ENCODE measurements at regions not wholly inside any gene's neighbourhood (a gene's known extent, or its start where the extent isn't known, plus 50 kb on each side); places are given as distances from the start of the nearest gene placed in this dataset.
"Not testable (repeated sequence)": the region's sequence is repeated elsewhere in the genome, so short reads cannot be mapped to it uniquely, and the experiment has no call there.

GRCh38 chr16:88148682-88149081, 197.4 kb downstream of the BANP start:
- not testable (repeated sequence) for DNase-seq

DNA sequence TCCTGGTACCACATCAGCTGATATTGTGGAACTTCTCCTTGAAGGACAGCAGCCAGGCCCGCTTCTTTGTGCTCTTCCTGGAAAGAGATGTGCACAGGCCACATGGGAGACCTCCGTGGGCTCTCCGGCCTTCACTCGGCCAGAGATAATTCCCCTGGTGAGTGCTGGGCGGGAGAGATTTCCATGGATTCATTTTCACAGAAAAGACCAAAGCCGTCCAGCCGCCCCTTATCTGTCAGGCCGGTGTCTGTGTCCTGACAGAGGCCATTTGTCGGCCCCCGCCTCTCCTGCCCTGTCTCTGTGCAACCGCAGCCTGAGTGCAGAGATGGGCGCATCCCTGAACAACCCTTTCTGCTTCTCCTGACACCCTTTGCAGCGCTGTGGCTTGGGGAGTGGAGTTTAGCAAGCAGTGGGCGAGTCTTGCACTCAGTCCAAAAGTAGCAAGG, 197.9 kb downstream of the BANP start:
- not testable (repeated sequence) for DNase-seq

DNA sequence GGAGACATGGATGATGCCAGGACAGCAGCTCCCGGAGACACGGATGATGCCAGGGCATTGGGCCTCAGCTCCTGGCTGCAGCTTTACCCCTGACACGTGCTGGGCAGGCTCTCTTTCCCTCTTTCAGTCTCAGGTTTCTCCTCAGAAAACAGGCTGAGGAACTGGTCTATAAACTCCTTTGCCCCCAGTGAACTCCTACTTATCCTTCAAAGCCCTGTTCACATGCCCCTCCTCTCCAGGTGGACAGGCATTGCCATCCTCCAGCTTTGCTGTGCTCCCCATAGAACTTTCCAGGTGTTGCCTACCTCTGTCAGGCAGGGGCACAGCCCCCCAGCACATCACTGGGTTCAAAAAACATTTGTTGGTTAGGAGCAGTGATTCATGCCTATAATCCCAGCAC, 198.4 kb downstream of the BANP start:
- not testable (repeated sequence) for DNase-seq

DNA sequence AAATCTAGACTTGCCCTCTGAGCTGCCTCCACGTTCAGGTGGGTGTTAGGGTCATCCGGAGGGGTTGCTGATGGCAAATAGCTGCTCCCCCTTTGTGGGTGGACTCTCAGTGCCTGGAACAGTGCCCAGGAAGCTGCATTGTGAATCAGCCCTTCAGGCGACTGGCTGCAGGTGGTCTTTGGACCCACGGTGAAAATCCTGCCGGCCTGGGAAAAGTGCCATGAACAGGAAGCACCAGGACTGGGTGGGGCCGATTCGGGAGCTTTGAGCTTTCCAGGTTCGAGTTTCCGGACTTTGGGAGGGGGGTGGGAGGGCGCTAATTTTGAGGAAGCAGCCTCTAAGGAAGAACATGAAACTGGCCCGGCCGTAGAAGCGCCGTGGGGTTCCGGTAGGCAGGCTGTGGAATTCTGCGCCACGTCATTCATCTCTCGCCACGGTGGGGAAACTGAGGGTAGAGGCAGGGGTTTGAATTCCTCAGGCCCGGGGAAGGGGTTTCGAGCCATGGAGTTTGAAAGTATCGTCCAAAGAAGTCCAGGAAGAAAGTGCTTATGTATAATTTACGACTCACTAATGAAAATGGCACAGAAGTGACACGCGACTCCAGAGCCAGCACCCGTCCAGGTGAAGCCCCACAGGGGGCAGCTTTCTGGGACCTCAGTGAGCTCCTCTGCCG, 199.4 kb downstream of the BANP start:
- not testable (repeated sequence) for DNase-seq

DNA sequence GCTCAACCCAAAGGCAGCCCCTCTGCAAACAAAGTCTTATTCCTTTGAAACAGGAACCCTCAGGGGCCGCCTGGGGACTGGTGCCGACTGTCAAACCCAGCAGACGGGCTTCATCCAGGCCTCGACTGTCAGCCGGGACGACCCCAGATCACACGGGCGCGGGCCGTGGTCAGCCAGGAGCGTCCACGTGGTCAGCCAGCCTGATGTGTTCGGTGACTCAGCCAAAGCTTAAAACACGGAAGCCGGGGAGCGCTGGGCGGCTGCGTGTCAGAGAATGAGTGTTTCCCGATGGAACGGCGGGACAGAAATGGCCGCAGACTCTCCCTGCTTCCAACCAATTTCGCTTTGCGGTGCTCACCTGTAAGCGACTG, 199.9 kb downstream of the BANP start:
- DNase-seq = not testable (repeated sequence)

DNA sequence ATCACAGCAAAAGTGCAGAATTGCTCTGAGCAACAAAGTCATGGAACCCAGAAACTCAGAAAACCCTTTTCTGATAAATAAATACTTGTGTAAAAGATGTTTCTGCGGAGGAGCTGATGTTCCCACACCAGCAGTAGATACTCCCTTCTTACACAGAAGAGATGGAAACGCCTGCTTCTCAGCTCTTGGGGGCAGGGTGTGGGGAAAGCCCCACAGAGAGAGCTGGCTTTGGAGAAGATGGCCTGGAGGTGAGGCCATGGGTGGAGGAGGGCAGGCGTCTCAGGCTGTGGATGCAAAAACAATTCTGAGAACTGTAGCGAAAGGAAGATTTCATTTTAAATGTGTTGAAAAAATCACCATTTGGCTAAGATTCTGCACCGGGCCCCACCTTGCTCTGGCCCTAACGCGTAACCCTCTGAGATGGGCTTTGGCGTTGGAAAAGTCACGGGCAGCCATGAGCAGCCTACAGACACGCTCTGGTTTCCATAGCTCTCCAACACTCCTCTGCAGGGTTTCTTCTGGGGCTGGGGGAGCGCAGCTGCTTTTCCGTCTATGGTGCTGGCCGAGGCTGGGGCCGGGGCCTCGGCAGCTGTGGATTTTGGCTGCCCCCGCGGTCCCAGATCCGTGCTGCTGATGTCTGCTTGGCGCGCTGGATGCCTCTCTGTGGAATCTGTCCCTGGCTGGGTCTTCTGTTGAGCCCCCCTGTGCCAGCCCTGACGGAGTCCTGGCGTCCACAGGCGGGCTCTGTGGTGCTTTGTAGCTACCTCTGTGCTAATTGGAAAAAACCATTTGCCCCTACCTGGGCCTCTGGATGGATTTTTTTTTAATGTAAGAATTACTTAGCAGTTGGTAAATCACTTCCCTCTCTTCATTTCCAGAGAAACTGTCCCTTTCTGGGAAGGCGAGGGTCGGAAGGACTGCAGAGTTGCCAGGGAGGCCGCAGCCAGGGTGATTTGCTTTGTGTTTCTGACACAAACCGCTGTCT, 200.9 kb downstream of the BANP start:
- not testable (repeated sequence) for DNase-seq

GRCh38 chr16:88152879-88153278, 201.6 kb downstream of the BANP start:
- DNase-seq = not testable (repeated sequence)

DNA sequence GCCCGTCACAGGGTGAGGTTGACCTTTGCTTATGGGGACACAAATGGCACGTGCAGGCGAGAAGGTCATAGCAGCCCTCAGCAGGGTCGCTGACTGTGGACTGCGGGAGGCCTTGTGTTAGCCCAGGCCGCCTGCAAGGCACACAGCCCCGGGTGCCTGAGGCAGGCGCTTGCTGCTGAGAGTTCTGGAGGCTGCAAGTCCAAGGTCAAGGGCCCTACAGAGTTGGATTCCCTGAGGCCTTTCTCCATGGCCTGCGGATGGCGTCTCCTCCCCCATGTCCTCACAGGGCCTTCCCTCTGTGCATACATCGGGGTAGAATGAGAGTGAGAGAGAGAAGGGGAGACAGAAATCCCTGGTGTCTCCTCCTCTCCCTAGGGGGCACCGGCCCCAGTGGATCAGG, 202.3 kb downstream of the BANP start:
- DNase-seq = not testable (repeated sequence)

DNA sequence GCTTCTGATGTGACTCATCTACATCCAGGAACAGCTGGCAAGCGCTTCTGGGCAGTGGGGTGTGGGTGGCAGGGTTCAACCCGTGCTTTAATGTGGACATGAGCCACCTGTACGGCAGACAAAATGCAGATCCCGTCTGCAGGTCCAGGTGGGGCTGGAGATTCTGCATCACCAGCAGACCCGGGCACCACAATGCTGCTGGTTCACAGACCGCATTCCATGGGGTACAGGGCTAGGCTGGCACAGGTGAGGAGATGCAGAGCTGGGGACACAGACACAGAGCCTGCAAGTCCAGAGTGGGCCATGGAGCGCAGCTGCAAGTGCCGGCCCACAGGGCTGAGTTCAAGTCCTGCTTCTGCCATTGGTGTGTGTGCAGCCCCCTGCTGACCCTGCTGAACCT, 203.7 kb downstream of the BANP start:
- not testable (repeated sequence) for DNase-seq

- not testable (repeated sequence) for DNase-seq
These were observed 204.4 kb downstream of the BANP start for GRCh38 chr16:88155681-88156080.

- not testable (repeated sequence) for DNase-seq
These were observed 205.5 kb downstream of the BANP start for GRCh38 chr16:88156640-88157283.

- DNase-seq = not testable (repeated sequence)
These were observed 206.5 kb downstream of the BANP start for GRCh38 chr16:88157686-88158085.

DNA sequence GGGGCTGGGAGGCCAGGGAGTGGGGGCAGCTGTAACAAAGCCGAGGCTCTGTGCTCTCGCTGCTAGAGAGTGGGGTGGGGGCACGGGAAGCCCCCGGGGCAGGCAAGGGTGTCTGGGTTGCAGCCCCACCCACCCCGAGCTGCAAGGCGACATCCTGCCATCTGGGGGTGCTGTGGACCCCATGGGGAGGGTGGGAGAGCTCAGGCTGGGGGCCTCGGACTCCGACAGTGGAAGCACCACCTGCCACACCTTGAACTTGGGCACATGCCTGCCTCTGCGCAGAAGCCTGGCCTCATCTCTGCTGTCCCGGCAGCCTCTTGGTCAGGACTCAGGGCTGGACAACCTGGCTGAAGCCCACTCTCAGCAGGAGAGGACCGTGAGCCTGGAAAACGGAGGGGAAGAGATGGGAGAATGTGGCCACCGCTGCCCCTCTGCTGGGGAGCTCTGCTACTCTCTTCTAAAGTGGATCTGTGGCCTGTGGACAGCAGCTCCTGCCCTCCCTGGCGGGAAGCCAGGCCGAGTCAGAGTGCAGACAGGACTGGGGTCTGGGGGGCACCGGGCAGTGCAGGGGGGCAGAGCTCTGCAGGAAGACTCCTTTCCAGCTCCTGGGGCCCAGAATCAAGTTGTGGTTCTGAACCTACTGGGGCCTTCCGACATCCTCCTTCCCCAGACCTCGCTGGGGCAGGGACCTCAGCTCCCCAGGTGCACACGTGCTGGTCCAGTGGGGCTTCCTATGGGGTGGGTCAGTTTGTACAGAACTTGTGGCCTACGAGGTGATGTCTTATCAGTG, 207.2 kb downstream of the BANP start:
- DNase-seq = not testable (repeated sequence)

- not testable (repeated sequence) for DNase-seq
These were observed 208.0 kb downstream of the BANP start for GRCh38 chr16:88159046-88159896.

GRCh38 chr16:88159897-88160335, 208.7 kb downstream of the BANP start:
- not testable (repeated sequence) for DNase-seq

GRCh38 chr16:88161191-88161590, 210.0 kb downstream of the BANP start:
- not testable (repeated sequence) for DNase-seq

DNA sequence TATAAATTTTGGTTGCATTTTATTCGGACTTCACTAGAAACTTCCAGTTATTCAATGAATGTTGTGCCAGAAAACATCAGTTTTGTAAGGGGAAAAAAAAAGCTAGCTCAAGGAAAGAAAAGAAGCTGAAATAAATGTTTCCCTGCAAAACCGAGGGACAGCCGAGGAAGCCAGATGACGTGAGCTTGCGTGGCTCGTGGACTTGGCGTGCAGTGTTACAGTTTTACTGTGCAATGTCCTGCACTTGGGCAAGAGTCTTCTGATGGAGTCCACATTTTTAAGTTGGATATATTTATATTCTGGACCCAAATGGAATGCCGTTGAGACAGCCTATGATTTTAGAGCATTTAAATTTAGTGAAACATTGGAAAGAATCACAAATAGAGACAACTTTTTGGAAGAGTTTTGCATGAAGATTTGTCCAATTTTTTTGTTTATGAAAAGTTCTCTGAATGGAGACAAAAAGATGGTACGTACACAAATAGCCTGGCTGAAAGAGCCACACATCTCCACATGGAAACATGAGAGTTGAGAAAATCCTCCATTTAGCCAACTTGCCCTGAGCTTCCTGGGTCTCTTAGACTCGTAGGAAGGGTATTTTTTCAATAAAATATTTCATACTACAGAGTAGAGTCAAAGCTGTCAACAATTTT, 210.5 kb downstream of the BANP start:
- not testable (repeated sequence) for DNase-seq

DNA sequence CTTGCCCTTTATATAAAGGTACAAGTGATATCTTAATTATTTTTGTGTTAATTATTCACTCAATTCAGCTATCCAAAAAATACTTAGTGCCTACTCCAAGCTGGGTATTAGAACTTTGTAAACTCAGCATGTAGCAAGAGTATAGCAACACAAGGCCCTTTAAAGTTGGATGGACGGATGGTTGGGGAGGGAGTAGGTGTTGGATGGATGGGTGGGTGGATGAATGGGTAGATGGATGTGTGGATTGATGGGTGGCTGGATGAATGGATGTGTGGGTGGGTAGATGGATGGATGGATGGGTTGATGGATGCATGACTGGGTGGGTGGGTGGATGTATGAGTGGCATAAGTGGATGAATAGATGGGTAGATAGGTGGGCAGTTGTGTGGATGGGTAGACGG, 211.5 kb downstream of the BANP start:
- not testable (repeated sequence) for DNase-seq

DNA sequence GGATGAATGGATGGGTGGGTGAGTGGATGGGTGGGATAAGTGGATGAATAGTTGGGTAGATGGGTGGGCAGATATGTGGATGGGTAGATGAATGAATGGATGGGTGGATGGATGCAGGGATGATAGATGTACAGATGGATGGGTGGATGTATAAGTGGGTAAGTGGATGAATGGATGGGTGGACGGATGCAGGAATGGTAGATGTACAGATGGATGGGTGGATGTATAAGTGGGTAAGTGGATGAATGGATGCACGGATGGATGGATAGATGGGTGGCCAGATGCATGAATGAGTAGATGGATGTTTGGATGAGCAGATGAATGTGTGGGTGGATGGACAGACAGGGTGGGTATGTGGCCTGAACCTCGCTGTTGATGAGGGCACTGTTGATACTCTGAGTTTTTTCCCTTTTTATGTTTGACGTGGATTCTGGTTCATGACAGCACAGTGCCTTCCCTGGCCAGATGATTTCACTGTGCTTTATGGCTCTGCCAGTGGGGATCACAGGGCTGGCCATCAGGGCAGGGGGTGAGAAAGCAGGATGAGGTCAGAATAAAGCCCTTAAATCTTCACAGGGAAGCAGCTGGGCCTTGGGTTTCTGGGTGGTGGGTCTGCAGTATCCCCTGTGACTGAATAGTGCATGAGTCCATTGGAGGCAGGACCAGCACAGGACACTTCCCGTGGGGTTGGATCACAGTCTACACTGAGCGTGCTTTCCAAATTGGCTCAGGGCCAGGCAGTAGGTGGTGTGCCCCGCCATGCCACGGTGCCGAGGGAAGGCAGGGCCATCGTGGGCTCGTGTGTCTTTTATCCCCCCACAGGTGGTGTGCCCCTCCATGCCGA, 213.2 kb downstream of the BANP start:
- DNase-seq = not testable (repeated sequence)

- not testable (repeated sequence) for DNase-seq
These were observed 213.9 kb downstream of the BANP start for GRCh38 chr16:88165040-88165544.

Data from activated naive CD4-positive, alpha-beta T cell treated with Interleukin-2 at 50 U/mL for 16 hours (primary cell).